Dedifferentiated amniotic fluid mesenchymal stem cell (primary cell): ENCODE measurements at regions not wholly inside any gene's neighbourhood (a gene's known extent, or its start where the extent isn't known, plus 50 kb on each side); places are given as distances from the start of the nearest gene placed in this dataset.
A peak's percentile ranks its signal among the peaks of the same experiment; 100 is the strongest.

ENCODE experiments used
- DNase-seq: peaks from one replicate; pipeline ENCODE4 v3.0.0-alpha.2; 2016; ENCODE audit errors: extremely low spot score

GRCh38 chr4:181350615-181351415 lies 892.4 kb upstream of the TENM3 start:
- DNase-seq, result no peak

- peak; percentile 15 for DNase-seq
Observed at GRCh38 chr4:181364504-181364903, 878.7 kb upstream of the TENM3 start.

- no peak for DNase-seq
Observed at GRCh38 chr4:181365671-181366070, 877.5 kb upstream of the TENM3 start.

GRCh38 chr4:181372014-181372413 lies 871.2 kb upstream of the TENM3 start:
- no peak for DNase-seq

GRCh38 chr4:181376058-181376457 lies 867.1 kb upstream of the TENM3 start:
- DNase-seq, result no peak

- DNase-seq, result no peak
Observed at GRCh38 chr4:181388061-181388460, 855.1 kb upstream of the TENM3 start.

GRCh38 chr4:181416966-181417365 lies 826.2 kb upstream of the TENM3 start:
- DNase-seq, result no peak

- DNase-seq, result no peak
Observed at GRCh38 chr4:181418496-181418895, 824.7 kb upstream of the TENM3 start.

GRCh38 chr4:181420950-181421349 lies 822.3 kb upstream of the TENM3 start:
- no peak for DNase-seq

- no peak for DNase-seq
Observed at GRCh38 chr4:181424362-181425016, 818.7 kb upstream of the TENM3 start.

GRCh38 chr4:181427076-181427475 lies 816.1 kb upstream of the TENM3 start:
- peak; percentile 26 for DNase-seq

- no peak for DNase-seq
Observed at GRCh38 chr4:181431006-181431405, 812.2 kb upstream of the TENM3 start.

- no peak for DNase-seq
Observed at GRCh38 chr4:181431661-181432060, 811.5 kb upstream of the TENM3 start.

GRCh38 chr4:181432335-181432734 lies 810.9 kb upstream of the TENM3 start:
- DNase-seq, result no peak

GRCh38 chr4:181437895-181438294 lies 805.3 kb upstream of the TENM3 start:
- no peak for DNase-seq

- DNase-seq, result no peak
Observed at GRCh38 chr4:181438641-181439040, 804.6 kb upstream of the TENM3 start.

GRCh38 chr4:181443021-181443420 lies 800.2 kb upstream of the TENM3 start:
- DNase-seq, result no peak

- DNase-seq, result no peak
Observed at GRCh38 chr4:181465826-181466225, 777.4 kb upstream of the TENM3 start.

- no peak for DNase-seq
Observed at GRCh38 chr4:181468451-181468850, 774.8 kb upstream of the TENM3 start.

GRCh38 chr4:181470306-181470705 lies 772.9 kb upstream of the TENM3 start:
- no peak for DNase-seq

GRCh38 chr4:181475359-181475758 lies 767.8 kb upstream of the TENM3 start:
- DNase-seq, result no peak

GRCh38 chr4:181475781-181476507 lies 767.3 kb upstream of the TENM3 start:
- no peak for DNase-seq

GRCh38 chr4:181476508-181476890 lies 766.7 kb upstream of the TENM3 start:
- DNase-seq, result no peak
